Parathyroid adenoma (tissue), 2 donors: ENCODE measurements at regions not wholly inside any gene's neighbourhood (a gene's known extent, or its start where the extent isn't known, plus 50 kb on each side); places are given as distances from the start of the nearest gene placed in this dataset.

ENCODE experiments used
- H2AFZ ChIP-seq: fragments of 300-600 bp; sonication (generic); one replicate; pipeline ENCODE4 v1.7.0; 2017; ENCODE audit warnings: antibody characterized with exemption, mild to moderate bottlenecking
- H3K27ac ChIP-seq: fragments of 300-600 bp; sonication (generic); one replicate; pipeline ENCODE4 v1.7.0; 2017
- H3K27me3 ChIP-seq: fragments of 300-600 bp; sonication (generic); one replicate; pipeline ENCODE4 v1.7.0; 2017; ENCODE audit warnings: low read length; ENCODE audit not compliant: control insufficient read depth, insufficient read depth
- H3K36me3 ChIP-seq: fragments of 300-600 bp; sonication (generic); one replicate; pipeline ENCODE4 v1.7.0; 2017; ENCODE audit warnings: low read length; ENCODE audit not compliant: control insufficient read depth, insufficient read depth
- H3K4me1 ChIP-seq: fragments of 300-600 bp; sonication (generic); one replicate; pipeline ENCODE4 v1.7.0; 2017; ENCODE audit warnings: control low read depth
- H3K4me2 ChIP-seq: fragments of 300-600 bp; sonication (generic); one replicate; pipeline ENCODE4 v1.7.0; 2017; ENCODE audit warnings: low read length
- H3K4me3 ChIP-seq: fragments of 300-600 bp; sonication (generic); one replicate; pipeline ENCODE4 v1.7.0; 2017; ENCODE audit warnings: low read depth, low read length
- H3K79me2 ChIP-seq: fragments of 300-600 bp; sonication (generic); one replicate; pipeline ENCODE4 v1.7.0; 2017; ENCODE audit warnings: control low read depth
- H3K9ac ChIP-seq: fragments of 300-600 bp; sonication (generic); one replicate; pipeline ENCODE4 v1.7.0; 2017; ENCODE audit warnings: mild to moderate bottlenecking
- H3K9me3 ChIP-seq: fragments of 300-600 bp; sonication (generic); one replicate; pipeline ENCODE4 v1.7.0; 2017; ENCODE audit warnings: low read length; ENCODE audit not compliant: control insufficient read depth
- TF ChIP-seq, protein P1 (sequence below): fragments of 300-600 bp; sonication (generic); IDR thresholded peaks from one replicate; pipeline ENCODE4 v1.7.0; 2017; ENCODE audit warnings: antibody characterized with exemption, mild to moderate bottlenecking
- donor health status: primary hyperparathyroidism.

- TF ChIP-seq, protein P1, sequence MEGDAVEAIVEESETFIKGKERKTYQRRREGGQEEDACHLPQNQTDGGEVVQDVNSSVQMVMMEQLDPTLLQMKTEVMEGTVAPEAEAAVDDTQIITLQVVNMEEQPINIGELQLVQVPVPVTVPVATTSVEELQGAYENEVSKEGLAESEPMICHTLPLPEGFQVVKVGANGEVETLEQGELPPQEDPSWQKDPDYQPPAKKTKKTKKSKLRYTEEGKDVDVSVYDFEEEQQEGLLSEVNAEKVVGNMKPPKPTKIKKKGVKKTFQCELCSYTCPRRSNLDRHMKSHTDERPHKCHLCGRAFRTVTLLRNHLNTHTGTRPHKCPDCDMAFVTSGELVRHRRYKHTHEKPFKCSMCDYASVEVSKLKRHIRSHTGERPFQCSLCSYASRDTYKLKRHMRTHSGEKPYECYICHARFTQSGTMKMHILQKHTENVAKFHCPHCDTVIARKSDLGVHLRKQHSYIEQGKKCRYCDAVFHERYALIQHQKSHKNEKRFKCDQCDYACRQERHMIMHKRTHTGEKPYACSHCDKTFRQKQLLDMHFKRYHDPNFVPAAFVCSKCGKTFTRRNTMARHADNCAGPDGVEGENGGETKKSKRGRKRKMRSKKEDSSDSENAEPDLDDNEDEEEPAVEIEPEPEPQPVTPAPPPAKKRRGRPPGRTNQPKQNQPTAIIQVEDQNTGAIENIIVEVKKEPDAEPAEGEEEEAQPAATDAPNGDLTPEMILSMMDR: no peak
- H3K4me1 ChIP-seq: no peaks in the 10 kb centered on the region
- no peak overlapping the region for H3K9ac ChIP-seq
- no peak overlapping the region for H3K4me3 ChIP-seq
- H3K27ac ChIP-seq: no peak overlapping the region
- H3K36me3 ChIP-seq: no peaks in the 10 kb centered on the region
- H3K9me3 ChIP-seq: no peaks in the 10 kb centered on the region
- H3K79me2 ChIP-seq: no peaks in the 10 kb centered on the region
- no peak overlapping the region for H3K4me2 ChIP-seq
- H3K27me3 ChIP-seq: no peaks in the 10 kb centered on the region
- no peak overlapping the region for H2AFZ ChIP-seq
Measured at GRCh38 chr6:99189823-99190721, 159.4 kb downstream of the FAXC start.

GRCh38 chr6:99187429-99187828 is 162.0 kb downstream of the FAXC start:
- Histone ChIP-seq H3K4me2 (no peak overlapping the region), H3K9me3 (no peaks in the 10 kb centered on the region), H3K27me3 (no peaks in the 10 kb centered on the region), H3K4me1 (no peaks in the 10 kb centered on the region), H3K79me2 (no peaks in the 10 kb centered on the region), H3K4me3 (no peak overlapping the region), H3K27ac (no peak overlapping the region), H2AFZ (no peak overlapping the region), H3K9ac (no peak overlapping the region), H3K36me3 (no peaks in the 10 kb centered on the region)
- TF ChIP-seq, protein P1: no peak

GRCh38 chr6:99186417-99186816 is 163.1 kb downstream of the FAXC start:
- Histone ChIP-seq H3K9ac (no peak overlapping the region), H3K36me3 (no peaks in the 10 kb centered on the region), H3K4me2 (no peak overlapping the region), H3K4me1 (no peaks in the 10 kb centered on the region), H3K9me3 (no peaks in the 10 kb centered on the region), H2AFZ (no peak overlapping the region), H3K4me3 (no peak overlapping the region), H3K27me3 (no peaks in the 10 kb centered on the region), H3K27ac (no peak overlapping the region), H3K79me2 (no peaks in the 10 kb centered on the region)
- TF ChIP-seq, protein P1: no peak

DNA sequence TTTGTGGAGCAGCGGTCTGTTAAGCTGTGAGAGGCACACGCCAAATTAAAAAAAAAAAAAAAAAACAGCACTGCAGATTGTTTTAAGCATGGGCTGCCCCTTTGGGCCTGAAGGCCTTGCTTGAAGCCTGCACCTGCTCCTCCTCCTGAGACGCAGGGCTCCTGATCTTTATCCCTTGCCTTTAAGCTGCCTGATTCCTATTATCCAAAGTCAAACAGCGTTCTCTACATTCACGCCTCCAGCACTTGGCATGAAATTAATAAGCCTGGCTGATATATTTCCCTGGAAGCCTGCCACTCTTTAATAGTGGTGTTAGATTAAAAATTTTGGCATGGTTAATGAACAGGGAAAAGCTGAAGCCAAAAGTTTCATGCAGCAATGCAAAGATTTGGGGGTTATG is 163.9 kb downstream of the FAXC start:
- Histone ChIP-seq H3K9ac (no peak overlapping the region), H3K4me2 (no peak overlapping the region), H3K79me2 (no peaks in the 10 kb centered on the region), H3K27me3 (no peaks in the 10 kb centered on the region), H2AFZ (no peak overlapping the region), H3K4me3 (no peak overlapping the region), H3K4me1 (no peaks in the 10 kb centered on the region), H3K36me3 (no peaks in the 10 kb centered on the region), H3K27ac (no peak overlapping the region), H3K9me3 (no peaks in the 10 kb centered on the region)
- TF ChIP-seq, protein P1: no peak

DNA sequence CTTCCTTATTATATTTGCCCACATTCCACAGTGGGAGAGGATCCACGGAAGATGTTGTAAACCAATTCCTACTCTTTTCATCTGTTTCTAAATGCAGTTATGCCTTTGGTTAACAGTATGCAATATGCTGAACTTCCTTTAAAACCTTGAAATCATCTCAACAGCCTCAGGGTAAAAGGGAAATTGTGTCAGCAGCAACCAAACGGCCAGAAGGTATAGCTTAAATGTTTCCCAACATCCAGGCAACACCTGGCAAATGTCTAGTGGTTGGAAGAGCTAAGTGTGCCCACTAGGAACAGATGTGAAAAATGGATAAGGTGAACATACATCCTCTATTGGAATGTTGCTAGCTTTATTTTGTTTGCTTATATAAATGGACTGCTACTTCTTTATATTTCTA is 164.8 kb downstream of the FAXC start:
- H3K4me3 ChIP-seq: no peak overlapping the region
- H3K9me3 ChIP-seq: no peaks in the 10 kb centered on the region
- no peaks in the 10 kb centered on the region for H3K79me2 ChIP-seq
- H2AFZ ChIP-seq: no peak overlapping the region
- no peaks in the 10 kb centered on the region for H3K4me1 ChIP-seq
- H3K4me2 ChIP-seq: no peak overlapping the region
- H3K27ac ChIP-seq: no peak overlapping the region
- no peak overlapping the region for H3K9ac ChIP-seq
- H3K36me3 ChIP-seq: no peaks in the 10 kb centered on the region
- no peaks in the 10 kb centered on the region for H3K27me3 ChIP-seq
- TF ChIP-seq, protein P1: no peak
